DMS114 treated with DMSO at 0.1 percent for 48 hours (cell line): ENCODE measurements at regions not wholly inside any gene's neighbourhood (a gene's known extent, or its start where the extent isn't known, plus 50 kb on each side); places are given as distances from the start of the nearest gene placed in this dataset.

Source experiments
- DNase-seq: peaks from one replicate; lab custom pipeline; 2025; ENCODE audit not compliant: unreplicated experiment; lab: John Stamatoyannopoulos, UW

GRCh38 chr6:164505425-164505824 is 804.0 kb downstream of the C6orf118 start:
- DNase-seq = no peak

GRCh38 chr6:164502833-164503232 is 806.6 kb downstream of the C6orf118 start:
- DNase-seq = no peak

GRCh38 chr6:164495882-164496495 is 813.4 kb downstream of the C6orf118 start:
- DNase-seq = no peak

GRCh38 chr6:164478426-164478825 is 831.0 kb downstream of the C6orf118 start:
- no peak for DNase-seq

GRCh38 chr6:164477790-164478189 is 831.6 kb downstream of the C6orf118 start:
- no peak for DNase-seq

GRCh38 chr6:164477101-164477500 is 832.3 kb downstream of the C6orf118 start:
- no peak for DNase-seq

- DNase-seq = no peak
These were observed 840.0 kb downstream of the C6orf118 start for GRCh38 chr6:164469276-164469949.

- no peak for DNase-seq
These were observed 853.6 kb downstream of the C6orf118 start for GRCh38 chr6:164455835-164456234.

GRCh38 chr6:164453835-164454234 is 855.6 kb downstream of the C6orf118 start:
- no peak for DNase-seq

GRCh38 chr6:164442572-164442971 is 866.8 kb downstream of the C6orf118 start:
- no peak for DNase-seq

GRCh38 chr6:164439331-164439730 is 870.1 kb downstream of the C6orf118 start:
- DNase-seq = no peak

- no peak for DNase-seq
These were observed 872.4 kb downstream of the C6orf118 start for GRCh38 chr6:164436976-164437375.

- no peak for DNase-seq
These were observed 881.5 kb downstream of the C6orf118 start for GRCh38 chr6:164427728-164428402.

- no peak for DNase-seq
These were observed 884.9 kb downstream of the C6orf118 start for GRCh38 chr6:164424489-164424888.

- no peak for DNase-seq
These were observed 890.3 kb downstream of the C6orf118 start for GRCh38 chr6:164419099-164419498.

GRCh38 chr6:164418262-164418588 is 891.2 kb downstream of the C6orf118 start:
- DNase-seq = no peak

- DNase-seq = no peak
These were observed 891.7 kb downstream of the C6orf118 start for GRCh38 chr6:164417537-164418261.

- DNase-seq = no peak
These were observed 893.4 kb downstream of the C6orf118 start for GRCh38 chr6:164415832-164416563.

- DNase-seq = no peak
These were observed 894.7 kb downstream of the C6orf118 start for GRCh38 chr6:164414695-164415094.

GRCh38 chr6:164412566-164412965 is 896.8 kb downstream of the C6orf118 start:
- DNase-seq = no peak

GRCh38 chr6:164410017-164410416 is 899.4 kb downstream of the C6orf118 start:
- no peak for DNase-seq
